ENCODE measurements at regions not wholly inside any gene's neighbourhood (a gene's known extent, or its start where the extent isn't known, plus 50 kb on each side); places are given as distances from the start of the nearest gene placed in this dataset.
A peak's percentile ranks its signal among the peaks of the same experiment; 100 is the strongest.

- no peak for DNase-seq (ENCODE audit: low read depth in 4 of 4, low spot score in 3 of 4)
Measured at GRCh38 chr14:53567236-53567780, 389.3 kb downstream of the BMP4 start.

GRCh38 chr14:53564870-53565269 is 391.8 kb downstream of the BMP4 start:
- no peak for DNase-seq (ENCODE audit: low read depth in 4 of 4, low spot score in 3 of 4)

DNA sequence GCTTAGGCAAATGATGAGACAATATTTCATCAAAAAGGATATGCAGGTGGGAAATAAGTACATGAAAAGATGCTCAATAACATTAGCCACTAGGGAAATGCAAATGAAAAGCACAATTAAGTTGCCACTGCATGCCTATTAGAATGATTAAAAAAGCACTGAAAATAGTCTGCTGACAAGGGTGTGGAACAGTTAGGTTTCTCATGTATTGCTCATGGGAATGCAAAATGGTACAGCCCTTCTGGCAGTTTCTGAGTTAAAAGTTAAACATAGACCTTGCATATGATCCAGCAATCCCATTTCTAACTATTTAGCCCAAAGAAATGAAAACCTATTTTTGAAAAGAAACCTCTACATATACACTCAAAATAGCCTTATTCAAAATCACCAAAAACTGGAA is 393.0 kb downstream of the BMP4 start:
- DNase-seq (ENCODE audit: low read depth in 4 of 4, low spot score in 3 of 4) = no peak

DNA sequence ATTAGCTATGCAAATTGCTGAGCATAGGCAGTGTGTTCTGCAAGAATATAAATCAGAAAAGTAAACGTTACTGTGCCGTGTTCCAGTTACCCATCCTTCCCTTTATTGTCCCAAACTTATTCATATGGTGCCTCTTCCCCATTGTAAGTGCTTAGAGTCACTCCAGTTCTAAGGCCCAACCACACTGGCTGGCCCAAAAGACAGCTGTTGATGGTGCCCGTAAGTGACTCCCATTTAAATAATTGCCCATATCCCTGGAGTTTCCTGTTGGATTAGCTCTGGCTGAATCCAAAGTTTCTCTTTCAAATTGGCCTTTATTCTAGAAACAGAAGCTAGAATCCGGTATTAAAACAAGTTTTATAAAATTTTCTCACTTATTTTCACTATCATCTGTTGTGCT is 400.1 kb upstream of the DDHD1 start:
- DNase-seq (ENCODE audit: low read depth in 4 of 4, low spot score in 3 of 4) = no peak

GRCh38 chr14:53551862-53552261 is 398.7 kb upstream of the DDHD1 start:
- DNase-seq (ENCODE audit: low read depth in 4 of 4, low spot score in 3 of 4) = no peak

- no peak for DNase-seq (ENCODE audit: low read depth in 4 of 4, low spot score in 3 of 4)
Measured at GRCh38 chr14:53550776-53551175, 397.7 kb upstream of the DDHD1 start.

GRCh38 chr14:53549956-53550355 is 396.8 kb upstream of the DDHD1 start:
- DNase-seq (ENCODE audit: low read depth in 4 of 4, low spot score in 3 of 4) = no peak

DNA sequence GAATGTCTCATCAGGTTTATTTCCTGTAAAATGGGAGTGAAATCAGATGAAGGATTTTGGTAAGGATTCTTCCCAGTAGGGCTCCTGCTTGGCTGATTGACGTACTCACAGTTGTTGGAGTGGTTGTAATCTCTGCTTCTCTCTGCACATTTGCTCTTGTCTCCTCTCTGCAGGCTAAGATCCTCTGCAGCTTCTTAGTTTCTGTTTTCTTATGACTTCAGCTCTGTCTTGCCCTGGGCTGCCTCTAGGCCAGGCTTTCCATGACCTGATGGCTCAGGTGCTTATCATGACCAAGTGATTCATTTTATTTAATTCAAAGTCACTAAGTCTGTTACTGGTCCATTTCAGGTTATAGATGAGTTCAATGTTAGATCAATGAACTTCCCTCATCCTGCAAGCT is 394.5 kb upstream of the DDHD1 start:
- DNase-seq (ENCODE audit: low read depth in 4 of 4, low spot score in 3 of 4) = no peak

DNA sequence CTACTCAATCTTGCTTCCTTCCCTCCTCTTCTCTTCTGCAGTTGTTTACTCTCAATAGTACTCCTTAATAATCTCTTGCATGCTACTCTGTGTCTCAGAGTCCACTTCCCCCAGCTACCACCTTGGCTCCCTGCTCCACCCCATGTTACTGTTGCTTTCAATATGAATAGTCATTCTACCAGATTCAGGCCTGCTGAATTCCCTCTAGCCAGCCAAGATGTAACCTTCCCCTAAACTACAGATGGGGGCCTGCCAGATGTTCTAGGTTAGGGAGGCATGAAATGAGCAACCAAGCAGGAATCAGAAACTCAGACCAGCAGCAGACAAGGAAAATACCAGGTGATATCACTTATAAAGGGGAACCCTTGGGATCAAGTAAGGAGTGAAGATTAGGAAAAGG is 392.1 kb upstream of the DDHD1 start:
- no peak for DNase-seq (ENCODE audit: low read depth in 4 of 4, low spot score in 3 of 4)

GRCh38 chr14:53542732-53543131 is 389.6 kb upstream of the DDHD1 start:
- DNase-seq (ENCODE audit: low read depth in 4 of 4, low spot score in 3 of 4) = peak; percentile 46 to 71 (median 54)

DNA sequence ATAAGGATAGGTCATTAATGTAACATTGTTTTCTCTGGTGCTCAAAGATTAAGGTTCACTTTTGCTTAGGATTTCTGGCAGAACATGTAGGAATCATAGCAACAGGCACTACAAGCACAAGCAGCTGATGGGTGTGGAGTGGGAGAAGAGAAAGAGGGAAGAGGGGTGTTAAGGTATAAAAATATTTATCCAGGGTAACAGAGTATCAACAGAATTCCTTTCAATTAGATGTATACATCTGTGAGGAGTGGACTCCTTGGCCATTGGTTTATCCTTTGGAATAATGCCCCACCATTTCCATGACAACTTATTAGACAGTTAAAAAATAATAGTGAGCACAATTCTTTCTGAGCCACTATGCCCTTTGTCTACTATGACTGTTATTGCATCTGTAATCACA is 388.3 kb upstream of the DDHD1 start:
- no peak for DNase-seq (ENCODE audit: low read depth in 4 of 4, low spot score in 3 of 4)

DNA sequence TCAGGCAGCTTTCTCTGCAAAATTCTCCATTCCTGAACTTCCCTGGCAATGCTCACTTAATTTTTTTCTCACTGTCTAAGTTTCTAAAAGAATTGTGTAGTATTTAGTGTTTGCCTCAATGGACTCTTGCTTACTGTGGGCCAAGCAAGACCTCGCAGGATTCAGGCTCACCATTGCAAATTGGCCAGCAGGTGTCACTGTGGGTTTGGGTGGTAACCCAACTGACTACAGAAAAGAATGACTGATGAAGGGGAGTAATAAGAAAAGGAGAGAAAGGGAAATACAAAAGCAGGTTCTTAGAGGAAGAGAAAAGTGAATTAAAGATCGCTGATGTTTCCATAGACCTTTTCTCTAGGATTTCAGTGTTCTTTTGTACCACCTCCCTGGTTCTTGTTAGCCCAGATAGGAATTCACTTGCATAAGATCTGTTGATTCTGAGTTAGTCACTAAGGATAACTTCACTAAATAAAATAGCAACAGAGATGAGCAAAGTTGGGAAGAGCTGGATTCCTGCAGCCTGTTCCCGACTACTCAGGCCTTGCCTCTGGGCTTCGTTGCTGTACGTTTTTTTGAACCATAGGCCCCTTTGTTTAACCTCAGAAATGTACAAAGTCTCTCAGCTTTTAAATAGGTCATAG is 386.5 kb upstream of the DDHD1 start:
- peak; percentile 73 to 85 (median 84) for DNase-seq (ENCODE audit: low read depth in 4 of 4, low spot score in 3 of 4)

DNA sequence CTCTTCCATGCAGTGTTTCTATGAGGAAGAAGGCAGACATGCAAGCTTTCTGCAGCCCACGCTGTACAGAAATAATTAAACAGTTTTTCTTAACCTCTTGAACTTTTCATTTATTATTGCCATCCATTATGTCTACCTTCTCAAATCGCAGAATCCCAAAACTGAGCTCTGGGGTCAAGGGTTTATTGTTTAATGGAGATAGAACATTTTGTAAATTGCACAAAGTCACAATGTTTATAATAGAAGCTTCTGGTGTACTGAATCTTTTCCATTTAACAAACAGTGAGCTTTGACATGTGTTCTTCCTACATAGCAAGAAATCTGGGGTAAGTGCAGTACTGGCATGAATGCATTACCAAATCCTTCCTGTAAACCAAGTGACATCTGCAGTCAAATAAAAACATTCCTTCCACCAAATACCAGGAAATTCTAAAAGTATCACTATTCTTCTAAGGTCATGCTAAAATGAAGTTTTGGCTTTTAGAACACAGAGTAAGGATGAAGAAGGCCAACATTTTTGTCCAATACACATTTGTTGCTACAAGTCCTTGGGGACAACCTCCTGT is 385.3 kb upstream of the DDHD1 start:
- no peak for DNase-seq (ENCODE audit: low read depth in 4 of 4, low spot score in 3 of 4)

DNA sequence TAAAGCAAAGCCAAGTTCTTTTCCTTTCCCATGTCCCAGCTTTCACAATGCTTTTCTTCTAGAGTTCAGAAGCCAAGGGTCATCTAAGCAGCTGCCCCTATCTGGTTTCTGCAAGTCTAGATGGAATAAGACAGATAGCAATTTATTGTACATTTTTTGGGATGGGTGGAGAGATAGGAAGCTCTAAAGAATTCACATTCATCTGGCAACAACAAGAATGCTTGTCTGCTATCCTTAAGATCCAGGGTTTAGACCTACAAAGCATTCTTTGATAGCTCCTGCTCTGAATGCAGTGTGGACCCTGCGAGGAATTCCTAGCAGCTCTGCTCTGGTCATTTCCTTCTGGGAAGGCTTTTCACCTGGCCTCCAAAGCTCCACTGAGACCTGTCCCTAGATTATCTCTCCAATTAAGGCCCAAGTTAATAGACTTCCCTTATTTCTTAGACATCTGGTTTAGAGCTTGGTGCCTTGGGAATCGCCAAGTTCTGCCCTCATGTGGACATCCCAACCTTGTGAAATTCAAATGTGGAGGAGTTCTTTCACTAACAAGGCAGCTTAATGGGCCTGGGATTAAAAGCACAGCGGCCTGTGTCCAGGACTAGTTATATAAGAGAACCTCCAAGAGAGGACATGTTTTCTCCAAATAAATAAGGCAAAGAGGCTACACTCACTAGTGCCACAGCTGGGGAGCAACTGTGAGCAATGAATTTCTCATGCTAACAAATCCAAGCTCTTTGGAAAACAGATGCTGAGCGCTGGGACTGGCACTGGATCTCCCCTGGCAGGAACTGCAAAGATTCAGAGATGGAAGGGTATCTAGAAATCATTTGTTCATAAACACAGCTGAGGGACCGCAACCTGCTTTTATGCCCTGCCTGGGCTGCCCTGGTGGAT is 384.5 kb upstream of the DDHD1 start:
- no peak for DNase-seq (ENCODE audit: low read depth in 4 of 4, low spot score in 3 of 4)

DNA sequence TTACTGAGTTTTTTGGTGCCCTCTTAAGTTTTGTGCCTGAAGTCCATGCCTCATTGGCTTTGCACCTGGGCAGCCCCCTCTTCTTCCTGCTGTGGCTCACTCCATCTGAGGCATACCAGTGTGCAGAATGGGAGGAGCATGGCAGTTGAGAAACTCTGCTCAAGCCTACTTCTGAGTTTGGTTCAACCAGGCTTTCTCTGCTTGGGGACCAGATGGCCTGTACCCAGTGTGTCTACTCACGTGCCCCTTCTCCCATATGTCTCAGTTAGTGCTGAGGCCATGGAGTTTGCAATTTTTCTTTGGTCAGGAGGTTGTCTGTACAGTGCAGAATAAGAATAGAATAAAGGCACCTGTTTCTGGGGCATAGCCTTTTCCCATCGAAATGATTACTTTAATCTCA is 383.3 kb upstream of the DDHD1 start:
- no peak for DNase-seq (ENCODE audit: low read depth in 4 of 4, low spot score in 3 of 4)

- no peak for DNase-seq (ENCODE audit: low read depth in 4 of 4, low spot score in 3 of 4)
Measured at GRCh38 chr14:53534841-53535240, 381.7 kb upstream of the DDHD1 start.

- DNase-seq (ENCODE audit: low read depth in 4 of 4, low spot score in 3 of 4) = no peak
Measured at GRCh38 chr14:53533384-53533970, 380.4 kb upstream of the DDHD1 start.

DNA sequence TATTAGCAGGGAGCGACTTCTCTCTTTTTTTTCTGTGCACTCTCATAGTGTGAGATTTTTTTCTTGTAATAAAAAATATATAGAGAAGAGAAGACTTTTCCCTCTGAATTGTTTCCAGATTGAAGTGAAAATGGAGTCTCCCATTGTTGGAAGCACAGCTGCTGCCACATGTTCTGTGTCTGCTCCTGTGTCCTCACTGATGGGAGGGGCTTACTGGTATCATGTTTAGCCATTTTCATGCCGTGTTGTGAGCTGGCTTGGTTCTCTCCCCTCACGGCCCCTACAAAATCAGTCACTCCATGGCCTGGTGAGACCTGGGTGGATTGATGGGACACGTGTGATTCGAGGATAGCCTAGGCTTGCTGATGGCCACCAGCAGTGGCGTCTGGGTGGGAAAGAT is 379.7 kb upstream of the DDHD1 start:
- no peak for DNase-seq (ENCODE audit: low read depth in 4 of 4, low spot score in 3 of 4)

- DNase-seq (ENCODE audit: low read depth in 4 of 4, low spot score in 3 of 4) = no peak
Measured at GRCh38 chr14:53531730-53532129, 378.6 kb upstream of the DDHD1 start.

DNA sequence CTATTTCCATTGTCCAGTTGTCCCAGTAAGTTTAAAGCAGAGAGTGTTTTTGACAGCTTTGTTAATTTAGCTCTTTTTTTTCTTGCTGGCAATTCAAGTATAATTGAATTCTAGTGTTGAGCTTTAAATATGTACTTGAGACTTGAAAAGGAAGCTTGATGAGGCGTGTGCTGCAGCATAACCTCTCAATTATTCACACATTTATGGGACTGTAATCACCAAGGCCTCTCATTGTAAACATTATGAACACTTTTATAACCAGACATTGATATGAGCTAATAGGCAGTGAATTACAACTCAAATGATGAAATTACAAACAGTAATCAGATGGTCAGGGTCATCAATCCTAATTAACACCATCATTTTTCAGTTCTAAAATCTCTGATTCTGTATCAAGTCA is 378.0 kb upstream of the DDHD1 start:
- no peak for DNase-seq (ENCODE audit: low read depth in 4 of 4, low spot score in 3 of 4)

DNA sequence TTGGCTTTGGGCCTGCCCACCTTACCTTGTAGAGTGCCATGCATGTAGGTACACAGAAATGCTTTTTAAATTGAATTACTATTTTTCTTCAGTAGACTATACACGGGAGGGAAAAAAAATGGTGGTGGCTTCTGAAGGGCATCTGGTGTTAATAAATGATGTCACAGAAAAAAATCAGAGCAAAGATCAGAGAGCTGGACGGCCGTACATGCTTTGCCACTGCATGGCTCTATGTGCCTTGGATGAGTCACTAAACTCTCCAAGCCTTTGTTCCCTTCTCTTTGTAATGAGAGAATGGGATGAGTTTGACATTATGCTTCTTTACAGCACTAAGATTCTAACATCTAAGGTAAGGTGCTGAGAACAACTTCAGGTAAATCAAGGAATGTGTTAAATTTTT is 376.4 kb upstream of the DDHD1 start:
- DNase-seq (ENCODE audit: low read depth in 4 of 4, low spot score in 3 of 4) = no peak

Measured in right renal pelvis (tissue), 4 donors.